RWPE2 (cell line): ENCODE measurements at regions not wholly inside any gene's neighbourhood (a gene's known extent, or its start where the extent isn't known, plus 50 kb on each side); places are given as distances from the start of the nearest gene placed in this dataset.

Source experiments
- ATAC-seq: fragments of 200-7000 bp; cut with Tn5 transposase; 3 replicates; pipeline ENCODE4 v1.9.1; 2021; ENCODE audit warnings: low read depth
- DNase-seq: peaks from one replicate; pipeline ENCODE4 v3.0.0-alpha.2; 2020; ENCODE audit warnings: low spot score
- H3K27ac ChIP-seq: fragments of 450-650 bp; 2 replicates; pipeline ENCODE4 v1.5.1; 2017; ENCODE audit warnings: mild to moderate bottlenecking; ENCODE audit not compliant: poor library complexity, severe bottlenecking
- H3K27me3 ChIP-seq: fragments of 250-450 bp; sonication (Bioruptor Pico); 2 replicates; pipeline ENCODE4 v1.5.1; 2021; ENCODE audit warnings: mild to moderate bottlenecking, moderate library complexity; ENCODE audit not compliant: insufficient read depth, poor library complexity, severe bottlenecking
- H3K36me3 ChIP-seq: fragments of 250-450 bp; sonication (Bioruptor Pico); 2 replicates; pipeline ENCODE4 v1.5.1; 2020; ENCODE audit warnings: low read depth, mild to moderate bottlenecking, moderate library complexity
- H3K4me1 ChIP-seq: fragments of 250-450 bp; sonication (Bioruptor Pico); 2 replicates; pipeline ENCODE4 v1.5.1; 2021; ENCODE audit warnings: mild to moderate bottlenecking, moderate library complexity; ENCODE audit not compliant: insufficient read depth, poor library complexity, severe bottlenecking
- H3K4me3 ChIP-seq: fragments of 250-450 bp; sonication (Bioruptor Pico); 2 replicates; pipeline ENCODE4 v1.5.1; 2021; ENCODE audit warnings: mild to moderate bottlenecking, moderate library complexity; ENCODE audit not compliant: severe bottlenecking
- H3K9me3 ChIP-seq: fragments of 250-450 bp; sonication (Bioruptor Pico); 2 replicates; pipeline ENCODE4 v1.5.1; 2021; ENCODE audit warnings: mild to moderate bottlenecking, moderate library complexity; ENCODE audit not compliant: severe bottlenecking
- TF ChIP-seq, protein P1 (sequence below): fragments of 450-650 bp; IDR thresholded peaks from one replicate; pipeline ENCODE4 v1.5.1; 2017; ENCODE audit warnings: mild to moderate bottlenecking, moderate library complexity; ENCODE audit not compliant: poor library complexity, severe bottlenecking

DNA sequence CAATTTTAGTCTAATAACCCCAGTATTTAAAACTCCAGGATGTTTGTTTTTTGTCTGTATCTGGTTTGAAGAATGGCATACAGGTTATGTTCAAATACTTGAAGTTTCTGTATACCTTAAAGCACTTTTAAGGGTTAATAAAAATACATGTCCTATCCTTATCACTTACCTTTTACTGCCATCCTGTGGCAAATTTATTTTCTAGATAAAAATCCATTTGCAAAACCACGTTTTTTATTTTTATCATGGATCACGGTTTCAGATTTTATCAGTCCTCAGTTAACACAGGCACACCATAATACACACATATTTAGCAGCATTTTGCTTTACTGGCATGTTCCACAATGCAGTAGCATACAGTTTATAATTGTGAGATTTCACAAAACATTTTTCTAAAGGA is 113.3 kb upstream of the H2AZ1 start:
- Histone ChIP-seq H3K36me3 (no peaks in the 10 kb centered on the region), H3K27me3 (no peaks in the 10 kb centered on the region), H3K27ac (no peak overlapping the region), H3K4me1 (peaks cover 8% of the 10 kb centered on the region), H3K9me3 (no peaks in the 10 kb centered on the region), H3K4me3 (no peak overlapping the region)
- DNase-seq (no peak), ATAC-seq (no peak)
- TF ChIP-seq, protein P1, sequence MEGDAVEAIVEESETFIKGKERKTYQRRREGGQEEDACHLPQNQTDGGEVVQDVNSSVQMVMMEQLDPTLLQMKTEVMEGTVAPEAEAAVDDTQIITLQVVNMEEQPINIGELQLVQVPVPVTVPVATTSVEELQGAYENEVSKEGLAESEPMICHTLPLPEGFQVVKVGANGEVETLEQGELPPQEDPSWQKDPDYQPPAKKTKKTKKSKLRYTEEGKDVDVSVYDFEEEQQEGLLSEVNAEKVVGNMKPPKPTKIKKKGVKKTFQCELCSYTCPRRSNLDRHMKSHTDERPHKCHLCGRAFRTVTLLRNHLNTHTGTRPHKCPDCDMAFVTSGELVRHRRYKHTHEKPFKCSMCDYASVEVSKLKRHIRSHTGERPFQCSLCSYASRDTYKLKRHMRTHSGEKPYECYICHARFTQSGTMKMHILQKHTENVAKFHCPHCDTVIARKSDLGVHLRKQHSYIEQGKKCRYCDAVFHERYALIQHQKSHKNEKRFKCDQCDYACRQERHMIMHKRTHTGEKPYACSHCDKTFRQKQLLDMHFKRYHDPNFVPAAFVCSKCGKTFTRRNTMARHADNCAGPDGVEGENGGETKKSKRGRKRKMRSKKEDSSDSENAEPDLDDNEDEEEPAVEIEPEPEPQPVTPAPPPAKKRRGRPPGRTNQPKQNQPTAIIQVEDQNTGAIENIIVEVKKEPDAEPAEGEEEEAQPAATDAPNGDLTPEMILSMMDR = peak; percentile 60

DNA sequence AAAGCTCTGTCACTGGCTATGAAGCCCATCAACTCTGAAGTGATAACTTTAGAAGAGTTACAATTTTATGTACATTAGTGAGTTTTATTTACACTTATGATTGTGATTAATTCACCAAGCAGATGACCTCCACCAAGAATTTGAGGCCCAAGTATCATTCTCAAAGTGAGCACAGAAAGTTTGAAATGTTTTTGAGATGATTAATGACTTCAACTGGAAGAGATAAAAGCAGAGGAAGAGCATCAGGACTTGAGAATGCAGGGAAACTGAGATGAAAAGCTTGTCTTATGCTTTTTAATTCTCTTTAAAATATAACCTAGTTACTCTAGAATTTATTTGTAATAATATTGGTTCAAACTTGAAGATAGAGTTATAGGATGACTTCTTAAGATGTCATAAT is 112.8 kb upstream of the H2AZ1 start:
- DNase-seq (no peak), ATAC-seq (no peak)
- Histone ChIP-seq H3K27me3 (no peaks in the 10 kb centered on the region), H3K4me3 (no peak overlapping the region), H3K4me1 (peaks cover 8% of the 10 kb centered on the region), H3K27ac (no peak overlapping the region), H3K36me3 (no peaks in the 10 kb centered on the region), H3K9me3 (no peaks in the 10 kb centered on the region)
- TF ChIP-seq, protein P1 = no peak

DNA sequence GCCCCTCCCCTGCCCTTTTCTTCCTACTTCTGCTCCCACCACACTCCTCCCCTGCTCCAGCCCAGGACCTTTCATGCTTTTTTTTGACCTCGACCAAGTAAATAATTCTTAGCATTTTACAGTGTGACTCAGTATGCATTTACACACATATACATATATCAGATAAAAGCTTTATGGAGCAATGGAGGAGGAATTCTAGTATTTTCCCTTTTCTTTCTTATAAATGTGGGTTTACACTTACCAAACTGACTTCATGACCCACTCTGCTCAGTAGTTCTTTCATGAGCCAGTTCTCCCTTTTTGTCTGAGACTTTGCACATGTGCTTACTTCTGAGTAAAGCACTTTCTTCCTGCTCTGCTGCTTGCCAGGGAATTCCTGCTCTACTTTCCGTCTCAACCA is 111.8 kb upstream of the H2AZ1 start:
- no peak overlapping the region for H3K27ac ChIP-seq
- peaks cover 8% of the 10 kb centered on the region for H3K4me1 ChIP-seq
- no peaks in the 10 kb centered on the region for H3K9me3 ChIP-seq
- DNase-seq = no peak
- H3K27me3 ChIP-seq = no peaks in the 10 kb centered on the region
- no peaks in the 10 kb centered on the region for H3K36me3 ChIP-seq
- H3K4me3 ChIP-seq = no peak overlapping the region
- TF ChIP-seq, protein P1 = no peak
- ATAC-seq = peak; percentile 49; the same call in 2 of the 3 replicates

- H3K9me3 ChIP-seq = no peaks in the 10 kb centered on the region
- no peak overlapping the region for H3K4me3 ChIP-seq
- TF ChIP-seq, protein P1 = no peak
- ATAC-seq = no peak
- no peak for DNase-seq
- H3K27ac ChIP-seq = no peak overlapping the region
- H3K27me3 ChIP-seq = no peaks in the 10 kb centered on the region
- H3K36me3 ChIP-seq = no peaks in the 10 kb centered on the region
- H3K4me1 ChIP-seq = peaks cover 8% of the 10 kb centered on the region
These were observed 110.8 kb upstream of the H2AZ1 start for GRCh38 chr4:100060765-100061416.

- H3K4me1 ChIP-seq = peaks cover 8% of the 10 kb centered on the region
- no peak overlapping the region for H3K27ac ChIP-seq
- H3K27me3 ChIP-seq = no peaks in the 10 kb centered on the region
- DNase-seq = no peak
- TF ChIP-seq, protein P1 = no peak
- no peaks in the 10 kb centered on the region for H3K36me3 ChIP-seq
- H3K9me3 ChIP-seq = no peaks in the 10 kb centered on the region
- ATAC-seq = no peak
- no peak overlapping the region for H3K4me3 ChIP-seq
These were observed 109.4 kb upstream of the H2AZ1 start for GRCh38 chr4:100059467-100059866.
